ENCODE measurements at regions not wholly inside any gene's neighbourhood (a gene's known extent, or its start where the extent isn't known, plus 50 kb on each side); places are given as distances from the start of the nearest gene placed in this dataset.

DNA sequence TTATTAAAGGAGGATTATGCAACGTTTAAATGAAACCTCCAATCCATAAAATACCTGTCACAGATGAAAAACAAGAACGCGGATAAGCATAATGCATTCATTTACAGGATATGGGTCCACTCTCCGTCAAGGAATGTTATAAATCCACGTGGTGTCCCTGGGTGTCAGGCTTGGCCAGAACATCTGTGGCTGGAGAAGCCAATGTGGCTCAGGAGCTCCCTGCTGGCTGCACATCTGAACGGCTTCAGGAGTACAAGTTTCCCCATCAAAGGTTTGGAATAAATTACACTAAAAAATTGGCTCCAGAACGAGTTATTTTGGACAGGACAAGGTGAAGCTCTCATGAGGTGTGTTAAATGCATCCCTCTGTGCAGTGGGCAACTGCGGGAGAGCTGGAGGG, 87.8 kb upstream of the LEF1 start:
- no peak for DNase-seq

DNA sequence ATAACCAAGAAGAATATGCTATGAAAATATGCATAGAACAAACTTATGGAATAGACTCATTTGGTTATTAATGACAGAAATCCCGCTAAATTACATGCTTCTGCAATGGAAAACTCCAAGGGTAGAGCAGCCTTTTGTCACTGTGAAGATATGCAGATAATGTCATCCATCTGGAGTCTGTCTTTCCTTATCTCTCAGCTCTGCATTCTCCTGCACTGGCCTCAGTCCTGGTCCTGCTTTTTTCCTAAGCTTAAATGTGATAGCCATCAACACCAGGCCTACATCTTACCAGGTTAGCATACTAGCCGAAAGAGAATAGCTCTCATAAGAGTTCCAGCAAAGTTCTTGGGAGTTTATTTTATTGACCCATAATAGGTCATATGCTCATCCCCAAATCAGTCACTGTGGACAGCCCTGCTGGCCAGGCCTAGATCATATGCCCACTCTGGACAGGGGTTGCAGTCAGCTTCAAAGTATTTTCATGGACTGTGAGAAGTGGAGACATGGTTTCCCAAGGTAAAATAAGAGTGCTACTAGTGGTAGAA, 86.5 kb upstream of the LEF1 start:
- no peak for DNase-seq

DNA sequence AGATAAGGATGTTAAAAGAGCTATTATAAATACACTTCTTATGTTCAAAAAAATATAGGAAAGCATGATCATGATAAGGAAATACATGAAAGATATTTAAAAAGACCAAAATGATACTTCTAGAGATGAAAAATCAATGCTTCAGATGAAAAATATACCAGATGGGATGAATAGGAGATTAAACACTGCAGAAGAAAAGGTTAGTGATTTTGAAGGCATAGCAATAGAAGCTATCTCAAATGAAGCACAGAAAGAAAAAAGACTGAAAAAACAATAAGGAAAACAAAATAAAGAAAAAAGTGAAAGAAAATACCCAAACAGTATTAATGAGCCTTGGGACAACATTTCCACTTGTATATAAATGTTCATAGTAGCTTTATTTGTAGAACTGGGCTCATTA, 80.7 kb upstream of the LEF1 start:
- no peak for DNase-seq

DNA sequence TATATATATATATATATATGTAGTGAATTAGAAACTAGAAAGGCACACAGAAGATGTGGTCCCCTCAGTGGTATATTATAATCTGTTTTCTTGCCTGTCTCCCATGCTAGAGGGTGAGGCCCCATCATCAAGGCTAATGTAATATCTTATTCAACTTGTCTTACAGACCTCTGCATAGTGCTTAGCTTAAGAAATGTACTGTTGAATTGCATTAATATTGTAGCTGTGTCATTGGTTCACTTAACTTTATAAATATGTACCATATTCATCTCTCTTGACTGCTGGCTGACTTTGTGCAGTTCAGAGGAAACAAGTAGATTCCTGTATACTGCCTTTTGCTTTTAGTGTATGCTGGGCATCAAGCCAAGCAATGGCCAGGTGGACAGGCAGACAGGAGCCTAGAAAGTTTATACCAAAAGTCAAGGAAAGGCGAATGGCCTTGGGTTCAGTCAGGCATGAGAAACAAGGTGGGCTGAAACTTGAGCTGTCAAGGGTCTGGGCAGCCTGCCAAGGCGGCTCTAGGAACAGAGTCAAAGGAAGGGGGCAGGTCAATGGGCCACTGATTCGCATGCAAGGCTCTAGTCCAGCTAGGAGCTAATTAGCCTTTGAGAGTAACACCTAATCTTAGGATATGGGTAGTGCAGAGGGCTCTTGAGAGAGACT, 78.8 kb upstream of the LEF1 start:
- DNase-seq, result peak in 1 of 2 experiments; percentile 51

DNA sequence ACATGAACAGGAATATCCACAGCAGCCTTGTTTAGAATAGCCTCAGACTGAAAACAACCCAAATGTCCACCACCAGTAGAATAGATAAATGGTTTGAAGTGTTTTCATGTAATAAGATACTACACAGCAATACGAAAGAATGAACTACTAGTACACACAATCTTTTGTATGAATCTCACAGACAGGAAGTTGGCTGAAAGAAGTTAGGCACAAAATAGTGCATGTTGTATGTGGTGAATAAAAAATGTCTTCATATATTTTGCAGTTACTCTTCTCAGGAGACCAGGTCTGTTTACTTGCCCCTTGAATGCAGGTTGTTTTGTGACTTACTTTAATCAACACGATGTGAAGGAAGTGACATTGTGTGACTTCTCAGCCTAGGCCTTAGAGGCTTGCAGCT, 75.9 kb upstream of the LEF1 start:
- DNase-seq, result no peak

DNA sequence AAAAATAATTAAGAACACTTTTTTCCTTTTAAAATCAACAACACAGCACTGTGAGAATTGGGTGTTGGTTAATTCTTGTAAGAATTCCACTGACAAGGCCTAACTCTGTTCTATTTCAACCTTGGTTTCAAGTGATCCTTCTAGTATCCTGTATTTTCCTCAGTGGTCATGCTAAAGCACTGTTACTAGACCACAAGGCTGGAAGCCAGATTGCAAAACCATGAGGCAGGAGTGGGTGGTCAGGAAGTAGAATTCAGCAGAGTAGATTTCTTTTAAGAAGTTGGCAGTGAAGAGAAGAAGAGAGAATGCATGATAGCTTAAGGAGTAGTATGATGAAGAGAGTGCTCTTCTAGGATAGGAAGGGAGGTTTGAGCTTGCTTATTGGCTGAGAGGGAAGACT, 71.6 kb upstream of the LEF1 start:
- DNase-seq, result no peak

DNA sequence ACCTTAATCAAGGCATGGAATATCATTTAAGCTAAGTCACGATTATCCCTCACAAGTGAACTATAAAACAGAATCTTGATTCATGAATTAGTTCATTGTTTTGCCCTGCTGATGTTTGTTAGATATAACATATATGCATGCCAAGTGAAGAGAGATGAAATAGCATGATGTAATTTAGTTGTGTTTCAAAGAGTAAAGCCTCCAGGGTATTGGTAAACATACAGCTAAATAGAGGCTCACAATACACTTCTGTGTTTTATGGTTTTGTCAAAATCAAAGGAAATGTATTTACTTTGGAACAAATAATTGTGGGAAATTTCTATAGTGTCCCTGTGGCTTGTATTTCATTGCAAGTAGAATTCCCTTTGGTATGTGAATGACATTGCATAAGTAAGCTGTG, 69.0 kb upstream of the LEF1 start:
- peak in 1 of 2 experiments; percentile 1 for DNase-seq

DNA sequence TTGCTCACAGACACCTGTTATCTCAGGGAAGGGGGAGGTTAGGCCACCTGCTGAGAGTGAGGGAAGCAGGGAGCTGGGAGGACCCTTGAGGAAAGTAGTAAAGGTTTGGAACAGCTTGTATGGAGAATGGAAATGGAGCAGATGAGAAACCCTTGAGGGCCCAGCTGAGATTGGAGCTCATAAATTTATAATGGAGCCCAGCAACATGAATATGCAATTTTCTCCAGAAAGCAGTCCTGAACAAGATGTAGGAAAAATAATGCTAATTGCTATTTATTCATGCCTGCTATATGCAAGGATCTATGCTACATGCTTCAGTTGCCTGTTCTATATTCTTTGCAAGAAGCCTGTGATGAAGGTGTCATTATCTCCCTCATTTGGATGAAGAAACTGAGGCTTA, 67.5 kb upstream of the LEF1 start:
- no peak for DNase-seq

DNA sequence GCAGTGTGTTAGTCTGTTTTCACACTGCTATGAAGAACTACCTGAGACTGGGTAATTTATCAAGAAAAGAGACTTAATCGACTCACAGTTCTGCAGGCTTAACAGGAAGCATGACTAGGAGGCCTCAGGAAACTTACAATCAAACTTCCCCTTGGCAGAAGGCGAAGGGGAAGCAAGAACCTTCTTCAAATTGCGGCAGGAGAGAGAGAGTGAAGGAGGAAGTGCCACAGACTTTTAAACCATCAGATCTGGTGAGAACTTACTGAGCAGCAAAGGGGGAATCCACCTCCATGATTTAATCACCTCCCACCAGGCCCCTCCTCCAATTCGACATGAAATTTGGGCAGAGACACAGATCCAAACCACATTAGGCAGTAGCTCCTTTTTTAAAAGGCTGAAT, 59.2 kb upstream of the LEF1 start:
- no peak for DNase-seq

DNA sequence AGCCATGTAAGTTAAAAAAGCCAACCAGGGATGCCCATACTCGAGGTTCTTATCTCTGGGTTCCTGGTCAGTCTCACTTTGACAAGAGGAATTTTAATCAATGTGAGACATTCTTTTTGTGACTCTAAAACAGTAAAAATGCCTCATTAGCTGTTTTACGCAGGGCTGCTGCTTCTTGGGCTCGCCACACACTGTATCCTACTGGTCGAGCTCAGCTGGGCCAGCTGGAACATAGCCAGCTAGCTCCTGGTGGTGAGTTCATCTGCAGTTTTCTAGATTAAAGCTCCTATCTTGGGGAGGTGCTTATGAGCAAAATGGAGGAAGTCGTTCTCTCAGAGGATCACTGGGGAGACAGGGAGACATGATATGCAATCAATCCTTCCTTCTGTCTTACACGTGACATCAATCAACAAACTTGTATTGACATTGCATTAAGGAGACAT, 55.9 kb upstream of the LEF1 start:
- peak in 1 of 2 experiments; percentile 4 for DNase-seq

DNA sequence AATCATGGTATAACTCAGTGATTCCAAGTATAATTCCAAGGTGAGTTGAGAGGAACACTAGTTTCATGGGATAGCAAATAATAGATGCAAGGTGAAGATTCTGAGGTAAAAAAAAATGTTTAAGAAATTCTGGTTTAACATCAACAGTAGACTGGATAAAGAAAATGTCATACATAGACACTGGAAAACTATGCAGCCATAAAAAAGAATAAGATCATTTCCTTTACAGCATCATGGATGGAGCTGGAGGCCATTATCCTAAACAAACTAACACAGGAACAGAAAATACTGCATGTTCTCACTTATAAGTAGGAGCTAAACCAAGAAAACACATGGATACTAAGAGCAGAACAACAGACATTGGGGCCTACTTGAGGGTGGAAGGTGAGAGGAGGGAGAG, 54.6 kb upstream of the LEF1 start:
- DNase-seq, result no peak

DNA sequence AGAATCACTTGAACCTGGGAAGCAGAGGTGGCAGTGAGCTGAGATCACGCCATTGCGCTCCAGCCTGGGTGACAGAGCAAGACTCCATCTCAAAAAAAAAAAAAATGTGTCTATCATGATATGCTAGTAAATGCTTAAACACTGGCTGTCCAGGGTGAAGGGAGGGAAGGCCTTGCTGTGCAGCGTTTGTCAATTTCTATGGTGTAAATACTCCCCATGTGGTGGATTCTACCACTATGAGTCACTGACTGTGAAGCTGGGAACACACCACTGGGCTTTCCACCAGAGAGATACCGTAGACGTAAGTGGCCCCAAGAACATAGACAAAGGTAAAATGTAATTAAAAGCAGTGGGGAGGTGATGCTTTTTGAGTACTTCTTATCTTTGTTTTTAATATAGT, 51.3 kb upstream of the LEF1 start:
- no peak for DNase-seq

Data from NCI-H2081 (cell line).